H1 (cell line): ENCODE measurements at regions not wholly inside any gene's neighbourhood (a gene's known extent, or its start where the extent isn't known, plus 50 kb on each side); places are given as distances from the start of the nearest gene placed in this dataset.

Experiments
- CTCF ChIA-PET: fragments of 300-600 bp; sonication (Branson Sonifier 250); formaldehyde crosslinking; loops from one replicate; lab custom pipeline; 2021; ENCODE audit not compliant: partially characterized antibody; lab: Charles Lee
- POLR2A ChIA-PET: fragments of 300-600 bp; sonication (Branson Sonifier 250); formaldehyde crosslinking; loops from one replicate; lab custom pipeline; 2021; ENCODE audit warnings: inconsistent platforms; ENCODE audit not compliant: partially characterized antibody; lab: Charles Lee
- DNase-seq, 2 experiments: peaks; one replicate each; pipeline versions ENCODE4 v3.0.0 to v3.0.0-alpha.2; 2010 to 2022; ENCODE audit warnings: low spot score in 2 of 2, low read depth in 1 of 2, mixed read lengths in 1 of 2
- FAIRE-seq: peaks from 2 replicates; lab custom pipeline; 2011; peaks lifted over from hg19 to GRCh38; lab: Jason Lieb, UNC
- H2AFZ ChIP-seq: 2 replicates; pipeline ENCODE4 v1.8.1; 2012; ENCODE audit warnings: low read length, inconsistent platforms
- H2AK5ac ChIP-seq: 2 replicates; pipeline ENCODE4 v1.6.1; 2013; ENCODE audit warnings: low read depth, low read length
- H2BK120ac ChIP-seq: replicated peaks from 2 replicates; pipeline ENCODE3; 2013; ENCODE audit warnings: low read depth, low read length, inconsistent platforms
- H2BK12ac ChIP-seq: 2 replicates; pipeline ENCODE4 v1.6.1; 2013; ENCODE audit warnings: low read depth, low read length
- H2BK15ac ChIP-seq: 2 replicates; pipeline ENCODE4 v1.6.1; 2013; ENCODE audit warnings: low read length
- H2BK20ac ChIP-seq: 2 replicates; pipeline ENCODE4 v1.6.1; 2013; ENCODE audit warnings: low read length
- H2BK5ac ChIP-seq: 2 replicates; pipeline ENCODE4 v1.6.1; 2013; ENCODE audit warnings: low read depth, low read length
- H3K14ac ChIP-seq: 2 replicates; pipeline ENCODE4 v1.6.1; 2013; ENCODE audit warnings: inconsistent platforms; ENCODE audit not compliant: insufficient read length
- H3K18ac ChIP-seq: 2 replicates; pipeline ENCODE4 v1.6.1; 2013; ENCODE audit warnings: low read length; ENCODE audit errors: extremely low read depth
- H3K23ac ChIP-seq: 2 replicates; pipeline ENCODE4 v1.6.1; 2013; ENCODE audit warnings: inconsistent platforms; ENCODE audit not compliant: insufficient read length
- H3K23me2 ChIP-seq: 2 replicates; pipeline ENCODE4 v1.6.1; 2013; ENCODE audit warnings: low read depth, low read length
- H3K27ac ChIP-seq: 2 replicates; pipeline ENCODE4 v1.6.1; 2011; ENCODE audit warnings: low read depth, low read length, inconsistent platforms
- H3K27me3 ChIP-seq, 4 experiments: replicated peaks in 1 of 4; 1 replicate in 1 of 4; 2 replicates in 3 of 4; pipeline versions ENCODE4 v1.6.1 to v1.8.1; 2011 to 2013; ENCODE audit warnings: low read length in 3 of 4, mild to moderate bottlenecking in 3 of 4, inconsistent platforms in 2 of 4, mixed read lengths in 2 of 4, moderate library complexity in 1 of 4; ENCODE audit not compliant: control insufficient read depth in 3 of 4, insufficient read depth in 3 of 4; ENCODE audit errors: extremely low read depth in 1 of 4
- H3K36me3 ChIP-seq, 4 experiments: 2 replicates each; pipeline versions ENCODE4 v1.6.1 to v1.8.1; 2011 to 2013; ENCODE audit warnings: mild to moderate bottlenecking in 4 of 4, low read length in 3 of 4, moderate library complexity in 2 of 4, control low read depth in 1 of 4, inconsistent platforms in 1 of 4; ENCODE audit not compliant: insufficient read depth in 4 of 4, control insufficient read depth in 2 of 4
- H3K4ac ChIP-seq: replicated peaks from 2 replicates; pipeline ENCODE3; 2013; ENCODE audit warnings: low read length, low read depth, mixed read lengths, inconsistent platforms; ENCODE audit not compliant: insufficient read length
- H3K4me1 ChIP-seq, 4 experiments: replicated peaks in 1 of 4; 1 replicate in 1 of 4; 2 replicates in 3 of 4; pipeline versions ENCODE4 v1.6.1 to v1.8.1; 2011 to 2013; ENCODE audit warnings: low read length in 3 of 4, inconsistent platforms in 2 of 4, mixed read lengths in 1 of 4; ENCODE audit not compliant: insufficient read depth in 4 of 4, control insufficient read depth in 3 of 4
- H3K4me2 ChIP-seq, 2 experiments: 2 replicates each; pipeline versions ENCODE4 v1.6.1 to v1.8.1; 2011 to 2013; ENCODE audit warnings: low read depth in 2 of 2, low read length in 2 of 2, control low read depth in 1 of 2, inconsistent platforms in 1 of 2, mild to moderate bottlenecking in 1 of 2; ENCODE audit not compliant: insufficient read depth in 1 of 2
- H3K4me3 ChIP-seq, 4 experiments: fragments of 200-600, 300-600 bp in 1 of 4; sonication (generic), shearing (Covaris generic), sonication (Bioruptor Twin) in 1 of 4; 2 replicates each; pipeline versions ENCODE4 v1.5.1 to v1.8.1; 2011 to 2016; ENCODE audit warnings: low read length in 4 of 4, low read depth in 3 of 4, control low read depth in 2 of 4, inconsistent platforms in 2 of 4, mild to moderate bottlenecking in 2 of 4, mixed read lengths in 1 of 4, moderate library complexity in 1 of 4; ENCODE audit not compliant: insufficient read depth in 2 of 4; ENCODE audit errors: extremely low read depth in 1 of 4
- H3K56ac ChIP-seq: replicated peaks from 2 replicates; pipeline ENCODE3; 2013; ENCODE audit warnings: low read depth, mild to moderate bottlenecking, mixed read lengths, low read length, inconsistent platforms; ENCODE audit not compliant: insufficient read length
- H3K79me1 ChIP-seq: 2 replicates; pipeline ENCODE4 v1.6.1; 2013; ENCODE audit warnings: low read depth, low read length, control low read depth
- H3K79me2 ChIP-seq, 2 experiments: 2 replicates each; pipeline versions ENCODE4 v1.6.1 to v1.8.1; 2012 to 2013; ENCODE audit warnings: low read length in 2 of 2, mild to moderate bottlenecking in 2 of 2, inconsistent platforms in 1 of 2; ENCODE audit not compliant: insufficient read depth in 2 of 2, control insufficient read depth in 1 of 2
- H3K9ac ChIP-seq, 4 experiments: replicated peaks in 1 of 4; 1 replicate in 1 of 4; 2 replicates in 3 of 4; pipeline versions ENCODE4 v1.6.1 to v1.8.1; 2011 to 2013; ENCODE audit warnings: low read depth in 3 of 4, low read length in 3 of 4, control low read depth in 2 of 4, mild to moderate bottlenecking in 2 of 4, moderate library complexity in 2 of 4, inconsistent platforms in 1 of 4; ENCODE audit errors: extremely low read depth in 1 of 4
- H3K9me3 ChIP-seq, 2 experiments: 2 replicates each; pipeline versions ENCODE4 v1.6.1 to v1.8.1; 2012 to 2013; ENCODE audit warnings: mild to moderate bottlenecking in 2 of 2, moderate library complexity in 2 of 2, control low read depth in 1 of 2, inconsistent platforms in 1 of 2, low read depth in 1 of 2, low read length in 1 of 2, mixed read lengths in 1 of 2; ENCODE audit not compliant: insufficient read depth in 2 of 2
- H4K20me1 ChIP-seq, 2 experiments: replicated peaks in 1 of 2; 2 replicates each; pipeline versions ENCODE3 to v1.8.1; 2011 to 2013; ENCODE audit warnings: inconsistent platforms in 2 of 2, low read length in 2 of 2, mild to moderate bottlenecking in 1 of 2; ENCODE audit not compliant: insufficient read depth in 2 of 2, control insufficient read depth in 1 of 2
- H4K5ac ChIP-seq: 2 replicates; pipeline ENCODE4 v1.6.1; 2013; ENCODE audit warnings: low read length, low read depth, mixed read lengths, inconsistent platforms; ENCODE audit not compliant: insufficient read length
- H4K8ac ChIP-seq: 2 replicates; pipeline ENCODE4 v1.8.0; 2013; ENCODE audit warnings: mild to moderate bottlenecking, moderate library complexity, low read length, inconsistent platforms; ENCODE audit not compliant: insufficient read depth; ENCODE audit errors: extremely low read depth
- H4K91ac ChIP-seq: replicated peaks from 2 replicates; pipeline ENCODE3; 2013; ENCODE audit warnings: low read length, mixed read lengths, inconsistent platforms; ENCODE audit not compliant: insufficient read length
- CBX5 ChIP-seq: fragments of 300-800, 300-1000 bp; sonication (generic); IDR thresholded peaks from 2 replicates; pipeline ENCODE4 v1.7.1; 2016; ENCODE audit warnings: antibody characterized with exemption, low read length, low read depth
- GABPA ChIP-seq: IDR thresholded peaks from 2 replicates; pipeline ENCODE4 v1.6.1; 2011; ENCODE audit warnings: mild to moderate bottlenecking, low read length, moderate library complexity, borderline replicate concordance; ENCODE audit not compliant: insufficient read depth
- HDAC6 ChIP-seq: IDR thresholded peaks from one replicate; pipeline ENCODE4 v1.7.1; 2012; ENCODE audit warnings: low read depth, mild to moderate bottlenecking, inconsistent platforms, low read length, moderate library complexity
- JUN ChIP-seq: IDR thresholded peaks from 2 replicates; pipeline ENCODE4 v1.6.1; 2011; ENCODE audit warnings: low read depth, mild to moderate bottlenecking, improper control_type of control experiment, low read length
- RNF2 ChIP-seq: fragments of 200-900, 300-1000 bp; sonication (generic); IDR thresholded peaks from 2 replicates; pipeline ENCODE4 v1.7.1; 2016; ENCODE audit warnings: borderline replicate concordance, low read depth, mild to moderate bottlenecking, antibody characterized with exemption, low read length; ENCODE audit not compliant: poor library complexity, severe bottlenecking; ENCODE audit errors: missing control alignments
- SAP30 ChIP-seq: fragments of 300-600 bp; sonication (generic); IDR thresholded peaks from 2 replicates; pipeline ENCODE4 v1.7.1; 2012; ENCODE audit warnings: low read length, moderate library complexity, mild to moderate bottlenecking, inconsistent platforms; ENCODE audit not compliant: insufficient read depth, insufficient replicate concordance
- SIRT6 ChIP-seq: IDR thresholded peaks from one replicate; pipeline ENCODE4 v1.7.1; 2012; ENCODE audit warnings: low read length, inconsistent platforms
- SP1 ChIP-seq: IDR thresholded peaks from 2 replicates; pipeline ENCODE4 v1.6.1; 2011; ENCODE audit warnings: low read depth, low read length
- TAF7 ChIP-seq: optimal IDR thresholded peaks from 2 replicates; pipeline ENCODE3; 2011; ENCODE audit warnings: low read depth, mild to moderate bottlenecking, inconsistent platforms, low read length, moderate library complexity, borderline replicate concordance
- TEAD4 ChIP-seq: IDR thresholded peaks from 2 replicates; pipeline ENCODE4 v1.6.1; 2012; ENCODE audit warnings: low read depth, low read length, inconsistent platforms, mixed read lengths
- USF2 ChIP-seq: IDR thresholded peaks from 2 replicates; pipeline ENCODE4 v1.6.1; 2011; ENCODE audit warnings: low read length, improper control_type of control experiment
- WGBS, 2 experiments: shearing (Covaris generic) in 1 of 2; methylation state at CpG; one replicate each; pipeline versions ENCODE4 v1.1.6 to v1.1.7; 2013 to 2015; ENCODE audit warnings: low lambda C conversion rate in 2 of 2, mixed read lengths in 2 of 2, inconsistent platforms in 1 of 2, low coverage in 1 of 2, missing lambda C conversion rate in 1 of 2; ENCODE audit not compliant: insufficient replicate concordance in 2 of 2, insufficient coverage in 1 of 2, insufficient read length in 1 of 2; ENCODE audit errors: extremely low coverage in 1 of 2, missing lambda C conversion rate in 1 of 2; 5-methylcytosine and 5-hydroxymethylcytosine counted together

- Histone ChIP-seq H3K14ac (no peak overlapping the region), H2AK5ac (no peak overlapping the region), H3K23ac (no peak overlapping the region), H3K9ac (no peak overlapping the region), H3K4me1 (no peaks in the 10 kb centered on the region; a peak in 1 of 7 replicates), H4K20me1 (peaks cover 0 to 2% of the 10 kb centered on the region in 2 experiments), H2BK15ac (no peak overlapping the region), H3K79me2 (no peaks in the 10 kb centered on the region), H3K36me3 (no peaks in the 10 kb centered on the region), H2BK20ac (no peak overlapping the region), H3K23me2 (no peaks in the 10 kb centered on the region), H3K27ac (no peak overlapping the region), H2BK120ac (no peak overlapping the region), H2AFZ (no peak overlapping the region), H4K5ac (no peak overlapping the region), H4K91ac (no peak overlapping the region), H3K18ac (no peak overlapping the region), H3K79me1 (no peaks in the 10 kb centered on the region), H3K4me3 (no peak overlapping the region), H4K8ac (no peak overlapping the region), H3K4me2 (no peak overlapping the region), H2BK5ac (no peak overlapping the region), H3K4ac (no peak overlapping the region), H3K27me3 (0 out of 7 replicates have a peak, but pooled peaks cover 0 to 2% (median 0%) of the 10 kb centered on the region in 4 experiments), H3K9me3 (no peaks in the 10 kb centered on the region), H3K56ac (no peak overlapping the region), H2BK12ac (no peak overlapping the region)
- FAIRE-seq (peak; percentile 50), DNase-seq (no peak)
- CTCF ChIA-PET: interaction anchor here (0.8 to 1.0 kb wide), 3 partner anchors 89 to 99 kb away, joined by 3 read pairs; no protein-coding TSS in a partner anchor
- POLR2A ChIA-PET: no interaction called here
- WGBS, 2 experiments: 81% methylated on average over 10 of the region's 10 CpGs; no CpG with 5 or more reads in 1 of the 2 experiments
- no peak for TF ChIP-seq SIRT6
- TF ChIP-seq HDAC6: no peak
- no peak for TF ChIP-seq TEAD4
- TF ChIP-seq SAP30: no peak
- TF ChIP-seq CBX5: no peak
- no peak for TF ChIP-seq RNF2
- TF ChIP-seq TAF7: no peak
- TF ChIP-seq SP1: no peak
- TF ChIP-seq GABPA: no peak
- TF ChIP-seq JUN: no peak
- no peak for TF ChIP-seq USF2
Measured at GRCh38 chr10:133035952-133036351, 51.8 kb upstream of the ADGRA1 start.
